ENCODE measurements at regions not wholly inside any gene's neighbourhood (a gene's known extent, or its start where the extent isn't known, plus 50 kb on each side); places are given as distances from the start of the nearest gene placed in this dataset.

GRCh38 chr12:11578461-11578993 is 70.9 kb upstream of the ETV6 start:
- no peak overlapping the region for H3K4me2 ChIP-seq (ENCODE audit: extremely low read depth, insufficient read depth, low read length)
- no peak overlapping the region for H3K4me3 ChIP-seq (replicated peaks in 1 of 4; ENCODE audit: control extremely low read depth in 1 of 4, insufficient read depth in 1 of 4, low read depth in 3 of 4, low read length in 4 of 4)
- H3K9me3 ChIP-seq (ENCODE audit: control insufficient read depth, insufficient read depth, low read depth, low read length) = no peaks in the 10 kb centered on the region
- no peak for TF ChIP-seq CTCF (conservative IDR thresholded peaks at IDR 0.05 in 1 of 2, IDR thresholded peaks at IDR 0.05 in 1 of 2; ENCODE audit: low read depth in 1 of 2, low read length in 2 of 2)
- no peak for TF ChIP-seq EZH2 (IDR thresholded peaks at IDR 0.05; ENCODE audit: low read length, missing control alignments)
- H3K4me1 ChIP-seq (ENCODE audit: control insufficient read depth, extremely low read depth, insufficient read depth, low read length) = peaks cover 7% of the 10 kb centered on the region
- H2AFZ ChIP-seq (ENCODE audit: low read length) = no peak overlapping the region
- H3K27me3 ChIP-seq (ENCODE audit: control insufficient read depth, insufficient read depth, low read length) = no peaks in the 10 kb centered on the region
- no peak overlapping the region for H3K9ac ChIP-seq (ENCODE audit: insufficient read depth, low read length)
- no peaks in the 10 kb centered on the region for H3K79me2 ChIP-seq (ENCODE audit: control insufficient read depth, insufficient read depth, low read length)
- no peak for DNase-seq (ENCODE audit: low read depth in 2 of 2)
- H4K20me1 ChIP-seq (ENCODE audit: control insufficient read depth, extremely low read depth, insufficient read depth, low read length) = no peaks in the 10 kb centered on the region
- no peak overlapping the region for H3K27ac ChIP-seq (ENCODE audit: insufficient read depth, low read length)
- no peaks in the 10 kb centered on the region for H3K36me3 ChIP-seq (ENCODE audit: control insufficient read depth, insufficient read depth, low read length)

GRCh38 chr12:11580125-11580751 is 69.2 kb upstream of the ETV6 start:
- Histone ChIP-seq H3K4me1 (ENCODE audit: control insufficient read depth, extremely low read depth, insufficient read depth, low read length) (peaks cover 7% of the 10 kb centered on the region), H3K36me3 (ENCODE audit: control insufficient read depth, insufficient read depth, low read length) (no peaks in the 10 kb centered on the region), H3K9ac (ENCODE audit: insufficient read depth, low read length) (no peak overlapping the region), H3K79me2 (ENCODE audit: control insufficient read depth, insufficient read depth, low read length) (no peaks in the 10 kb centered on the region), H3K27me3 (ENCODE audit: control insufficient read depth, insufficient read depth, low read length) (no peaks in the 10 kb centered on the region), H3K9me3 (ENCODE audit: control insufficient read depth, insufficient read depth, low read depth, low read length) (no peaks in the 10 kb centered on the region), H3K4me2 (ENCODE audit: extremely low read depth, insufficient read depth, low read length) (no peak overlapping the region), H3K27ac (ENCODE audit: insufficient read depth, low read length) (no peak overlapping the region), H3K4me3 (replicated peaks in 1 of 4; ENCODE audit: control extremely low read depth in 1 of 4, insufficient read depth in 1 of 4, low read depth in 3 of 4, low read length in 4 of 4) (no peak overlapping the region), H2AFZ (ENCODE audit: low read length) (no peak overlapping the region), H4K20me1 (ENCODE audit: control insufficient read depth, extremely low read depth, insufficient read depth, low read length) (no peaks in the 10 kb centered on the region)
- TF ChIP-seq EZH2 (IDR thresholded peaks at IDR 0.05; ENCODE audit: low read length, missing control alignments) = no peak
- no peak for TF ChIP-seq CTCF (conservative IDR thresholded peaks at IDR 0.05 in 1 of 2, IDR thresholded peaks at IDR 0.05 in 1 of 2; ENCODE audit: low read depth in 1 of 2, low read length in 2 of 2)
- DNase-seq (ENCODE audit: low read depth in 2 of 2) = peak; percentile 84 to 89

GRCh38 chr12:11581179-11581755 is 68.2 kb upstream of the ETV6 start:
- no peak overlapping the region for H2AFZ ChIP-seq (ENCODE audit: low read length)
- no peak overlapping the region for H3K4me2 ChIP-seq (ENCODE audit: extremely low read depth, insufficient read depth, low read length)
- H3K4me3 ChIP-seq (replicated peaks in 1 of 4; ENCODE audit: control extremely low read depth in 1 of 4, insufficient read depth in 1 of 4, low read depth in 3 of 4, low read length in 4 of 4) = no peak overlapping the region
- no peaks in the 10 kb centered on the region for H3K27me3 ChIP-seq (ENCODE audit: control insufficient read depth, insufficient read depth, low read length)
- no peak overlapping the region for H3K27ac ChIP-seq (ENCODE audit: insufficient read depth, low read length)
- no peaks in the 10 kb centered on the region for H3K79me2 ChIP-seq (ENCODE audit: control insufficient read depth, insufficient read depth, low read length)
- no peaks in the 10 kb centered on the region for H3K9me3 ChIP-seq (ENCODE audit: control insufficient read depth, insufficient read depth, low read depth, low read length)
- H4K20me1 ChIP-seq (ENCODE audit: control insufficient read depth, extremely low read depth, insufficient read depth, low read length) = no peaks in the 10 kb centered on the region
- peaks cover 7% of the 10 kb centered on the region for H3K4me1 ChIP-seq (ENCODE audit: control insufficient read depth, extremely low read depth, insufficient read depth, low read length)
- H3K36me3 ChIP-seq (ENCODE audit: control insufficient read depth, insufficient read depth, low read length) = no peaks in the 10 kb centered on the region
- TF ChIP-seq CTCF (conservative IDR thresholded peaks at IDR 0.05 in 1 of 2, IDR thresholded peaks at IDR 0.05 in 1 of 2; ENCODE audit: low read depth in 1 of 2, low read length in 2 of 2) (peak; percentile 35 to 40), EZH2 (IDR thresholded peaks at IDR 0.05; ENCODE audit: low read length, missing control alignments) (no peak)
- no peak overlapping the region for H3K9ac ChIP-seq (ENCODE audit: insufficient read depth, low read length)
- DNase-seq (ENCODE audit: low read depth in 2 of 2) = peak; percentile 71 to 83
